ENCODE measurements at regions not wholly inside any gene's neighbourhood (a gene's known extent, or its start where the extent isn't known, plus 50 kb on each side); places are given as distances from the start of the nearest gene placed in this dataset.

- DNase-seq (ENCODE audit: low read depth), result no peak
Observed at GRCh38 chr5:54717459-54717858, 199.9 kb downstream of the SNX18 start.

- DNase-seq (ENCODE audit: low read depth), result no peak
Observed at GRCh38 chr5:54713923-54714581, 196.5 kb downstream of the SNX18 start.

DNA sequence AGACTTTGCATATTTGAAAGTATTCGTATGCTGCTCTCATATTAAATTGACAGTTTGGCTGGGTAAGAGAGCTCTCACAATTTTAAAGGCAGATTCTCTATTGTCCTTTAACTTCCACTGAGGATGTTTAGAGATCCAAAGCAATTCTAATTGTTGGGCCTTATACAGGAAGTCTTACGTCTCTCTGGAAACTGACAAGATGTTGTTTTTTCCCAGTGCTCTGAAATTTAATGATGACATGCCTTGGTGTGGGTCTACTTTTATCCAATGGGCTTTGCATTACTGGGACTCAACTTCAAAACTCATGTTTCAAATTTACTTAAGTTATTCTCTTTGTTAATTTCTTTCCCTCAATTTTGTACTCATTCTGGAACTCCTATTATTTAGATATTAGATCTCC lies 191.5 kb downstream of the SNX18 start:
- DNase-seq (ENCODE audit: low read depth), result no peak

DNA sequence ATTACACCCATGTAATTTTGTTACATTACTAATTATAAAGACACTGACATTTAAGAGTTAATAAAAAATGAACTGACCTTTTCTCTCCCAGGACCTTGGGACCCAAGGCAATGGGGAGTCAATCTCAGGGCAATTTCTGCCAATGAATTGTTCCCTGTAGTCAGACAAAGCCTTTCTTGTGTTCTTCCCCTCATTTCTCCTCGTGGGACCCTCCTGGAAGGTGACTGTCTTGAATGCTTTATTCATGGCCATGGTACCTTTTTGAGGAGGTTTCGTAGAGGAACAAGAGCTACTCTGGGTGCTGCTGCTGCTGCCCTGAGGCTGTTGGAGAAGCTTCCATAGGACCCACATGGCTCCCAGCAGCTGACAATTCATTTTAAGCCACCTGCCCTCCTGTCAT lies 190.3 kb downstream of the SNX18 start:
- DNase-seq (ENCODE audit: low read depth), result no peak

DNA sequence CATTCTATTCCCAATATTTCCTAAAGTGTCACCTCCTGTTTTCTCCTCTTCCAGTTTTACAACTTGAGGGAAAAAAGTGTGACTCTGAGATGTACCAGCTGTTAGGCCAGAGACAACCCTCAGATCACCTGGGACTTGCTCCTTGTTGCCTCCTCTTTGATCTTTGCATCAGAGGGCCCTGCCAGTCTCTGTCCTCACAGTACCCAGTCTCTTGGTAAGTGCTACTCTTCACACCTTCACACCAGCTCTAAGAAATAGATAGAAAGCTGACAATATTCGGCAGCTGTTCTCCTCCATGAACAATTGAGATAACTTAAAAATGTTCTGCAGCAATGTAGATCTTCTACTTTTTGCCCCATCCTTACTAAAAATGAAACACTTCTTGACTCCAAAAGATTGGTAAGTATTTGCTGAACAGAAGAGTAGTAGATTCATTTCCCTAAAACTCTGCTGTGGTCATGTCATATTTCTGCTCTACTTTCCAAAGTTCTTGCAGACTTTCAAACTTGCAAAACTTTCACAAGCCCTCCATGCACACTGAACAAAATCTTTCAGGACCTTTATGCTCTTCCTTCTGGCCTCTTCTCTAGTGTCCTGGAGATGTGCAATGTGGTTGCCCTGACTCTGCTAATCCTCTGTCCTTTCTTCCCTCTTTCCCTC lies 188.6 kb downstream of the SNX18 start:
- no peak for DNase-seq (ENCODE audit: low read depth)

DNA sequence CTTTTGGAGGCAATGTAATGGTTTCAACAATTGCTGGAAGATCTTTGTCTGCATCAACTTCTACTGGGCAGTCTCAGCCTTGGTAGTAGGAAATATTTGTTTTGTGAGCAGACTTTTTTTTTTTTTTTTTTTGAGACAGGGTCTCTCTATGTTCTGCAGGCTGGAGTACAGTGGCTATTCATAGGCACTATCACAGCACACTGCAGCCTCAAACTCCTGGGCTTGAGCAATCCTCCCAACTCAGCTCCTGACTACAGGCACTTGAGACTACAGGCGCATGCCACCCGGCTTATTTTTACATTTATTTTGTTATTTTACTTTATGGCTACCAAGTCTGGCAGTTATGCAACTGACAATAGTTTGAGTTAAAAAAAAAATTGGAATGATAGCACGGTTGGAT lies 187.3 kb downstream of the SNX18 start:
- no peak for DNase-seq (ENCODE audit: low read depth)

DNA sequence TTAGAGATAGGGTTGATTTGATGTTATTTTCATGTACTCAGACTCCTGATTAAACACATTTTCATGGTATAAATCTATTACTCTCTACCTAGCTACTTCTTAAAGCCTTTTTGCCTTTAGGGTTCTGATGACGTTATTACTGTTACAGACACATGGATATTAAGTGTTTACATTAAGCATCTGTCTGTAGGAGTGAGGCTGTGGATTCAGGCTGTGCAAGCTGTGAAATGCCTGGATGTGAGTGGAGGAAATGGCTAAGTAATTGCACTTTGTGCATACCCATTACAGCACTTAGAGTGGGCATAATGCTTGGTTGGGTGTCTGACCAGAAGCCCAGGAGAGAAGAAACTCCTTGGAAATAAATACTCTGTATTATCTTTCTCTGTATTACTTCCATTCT lies 186.8 kb downstream of the SNX18 start:
- DNase-seq (ENCODE audit: low read depth), result no peak

GRCh38 chr5:54703565-54704255 lies 186.2 kb downstream of the SNX18 start:
- DNase-seq (ENCODE audit: low read depth), result no peak

GRCh38 chr5:54703133-54703532 lies 185.6 kb downstream of the SNX18 start:
- DNase-seq (ENCODE audit: low read depth), result peak; percentile 96

DNA sequence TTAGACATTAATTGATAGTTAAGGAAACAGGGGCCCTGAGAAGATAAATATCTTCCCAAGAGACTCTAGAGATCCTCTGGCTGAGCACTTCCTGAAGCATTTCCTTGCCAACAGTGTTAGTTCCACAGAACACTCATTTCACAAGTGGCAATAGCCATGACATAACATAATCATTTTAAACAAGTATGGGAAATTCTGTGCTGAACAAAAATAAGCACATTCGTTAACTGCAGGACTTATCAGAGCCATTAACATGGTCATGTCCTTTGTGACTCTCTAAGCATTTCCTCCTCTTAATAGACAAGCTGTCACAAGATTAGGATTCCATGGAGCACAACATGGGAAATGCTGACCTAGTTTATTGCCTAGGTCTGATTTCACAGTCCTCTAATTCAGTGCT lies 184.9 kb downstream of the SNX18 start:
- no peak for DNase-seq (ENCODE audit: low read depth)

GRCh38 chr5:54700986-54701578 lies 183.5 kb downstream of the SNX18 start:
- DNase-seq (ENCODE audit: low read depth), result peak; percentile 56

- no peak for DNase-seq (ENCODE audit: low read depth)
Observed at GRCh38 chr5:54696931-54697330, 179.4 kb downstream of the SNX18 start.

- DNase-seq (ENCODE audit: low read depth), result no peak
Observed at GRCh38 chr5:54696346-54696745, 178.8 kb downstream of the SNX18 start.

DNA sequence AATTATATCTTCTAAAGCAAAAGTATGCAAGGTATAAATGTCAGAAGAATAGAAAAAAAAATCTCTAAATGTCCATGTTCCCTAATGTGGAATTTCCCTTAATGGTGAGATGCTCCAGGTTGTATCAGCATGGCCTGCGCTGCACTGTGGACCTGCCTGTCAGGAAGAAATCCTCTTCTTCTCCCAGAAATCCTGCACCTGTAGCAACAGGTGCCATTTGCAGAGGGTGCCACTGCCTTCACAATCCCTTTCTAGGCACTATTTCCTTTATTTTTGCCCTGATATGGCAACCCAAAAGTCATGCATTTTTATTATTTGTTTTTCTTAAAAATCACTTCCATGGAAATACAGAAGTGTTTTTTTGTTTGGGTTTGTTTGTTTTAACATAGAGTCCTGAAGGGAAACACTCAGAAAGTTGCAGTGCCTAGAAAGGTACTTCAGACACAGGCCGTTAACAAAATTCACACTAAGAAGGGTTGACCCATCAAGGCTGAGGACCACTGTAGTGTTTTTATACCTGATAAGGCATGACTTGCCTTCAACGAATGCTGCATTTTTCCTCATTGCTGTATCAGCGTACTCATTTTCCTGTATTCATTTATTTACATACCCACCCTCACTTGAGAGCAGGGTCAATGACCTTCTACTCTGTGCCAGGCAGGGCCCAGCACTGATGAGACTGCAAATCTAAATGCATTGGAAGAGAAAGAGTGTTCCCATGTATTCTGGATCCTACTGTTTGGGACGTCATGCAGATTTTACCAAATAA lies 177.8 kb downstream of the SNX18 start:
- no peak for DNase-seq (ENCODE audit: low read depth)

GRCh38 chr5:54693936-54694657 lies 176.5 kb downstream of the SNX18 start:
- DNase-seq (ENCODE audit: low read depth), result no peak

DNA sequence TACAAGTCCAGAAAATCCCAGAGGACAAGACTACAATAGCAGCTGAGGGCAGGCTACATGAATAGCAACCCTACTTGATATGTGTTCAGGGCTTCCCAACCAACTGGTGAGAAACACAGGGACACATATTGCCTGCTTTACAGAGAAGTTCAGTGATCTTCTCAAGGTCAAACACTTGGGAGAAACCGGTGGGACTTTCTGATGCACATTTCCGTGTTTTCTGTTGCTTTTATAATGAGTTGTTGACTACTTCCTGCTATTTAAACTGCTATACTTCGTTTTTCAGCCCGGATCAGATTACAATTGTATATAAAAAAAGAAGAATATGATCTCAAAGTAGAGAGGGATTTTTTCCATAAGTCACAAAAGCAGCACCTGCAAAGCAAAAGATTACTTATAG lies 175.1 kb downstream of the SNX18 start:
- DNase-seq (ENCODE audit: low read depth), result no peak

GRCh38 chr5:54691656-54692055 lies 174.1 kb downstream of the SNX18 start:
- DNase-seq (ENCODE audit: low read depth), result no peak

DNA sequence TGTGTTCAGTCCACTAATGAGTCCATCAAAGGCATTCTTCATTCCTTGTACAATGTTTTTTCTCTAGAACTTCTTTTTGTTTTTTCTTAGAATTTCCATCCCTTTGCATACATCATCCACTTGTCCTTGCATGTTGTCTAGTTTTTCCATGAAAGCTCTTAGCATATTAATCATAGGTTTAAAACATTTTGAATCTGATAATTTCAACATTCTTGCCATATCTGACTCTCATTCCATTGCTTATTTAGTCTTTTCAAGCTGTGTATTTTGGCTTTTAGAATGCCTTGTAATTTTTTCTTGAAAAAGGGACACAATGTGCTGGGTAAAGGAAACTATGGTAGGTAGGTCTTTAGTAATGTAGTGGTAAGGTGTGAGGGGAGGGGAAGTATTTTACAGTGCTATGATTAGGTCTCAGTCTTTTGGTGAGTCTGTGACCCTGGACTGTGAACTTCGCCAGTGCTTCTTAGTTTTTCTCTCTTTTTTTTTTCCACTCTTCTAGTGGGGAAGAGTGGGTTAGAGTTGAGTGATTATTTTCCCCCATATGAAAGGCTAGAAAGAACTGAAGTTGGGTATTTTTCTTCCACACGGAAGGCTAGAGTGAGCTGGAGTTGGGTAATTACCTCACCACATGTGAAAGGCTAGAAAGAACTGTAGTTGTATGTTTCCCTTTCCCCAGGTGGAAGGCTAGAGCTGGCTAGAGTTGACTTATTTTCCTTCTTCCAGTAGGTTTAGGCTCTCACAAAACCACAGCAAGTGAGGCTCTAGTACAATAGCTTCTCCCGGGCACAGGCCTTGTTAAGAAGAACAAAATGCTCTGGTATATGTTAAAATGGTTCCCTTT lies 172.1 kb downstream of the SNX18 start:
- DNase-seq (ENCODE audit: low read depth), result no peak

DNA sequence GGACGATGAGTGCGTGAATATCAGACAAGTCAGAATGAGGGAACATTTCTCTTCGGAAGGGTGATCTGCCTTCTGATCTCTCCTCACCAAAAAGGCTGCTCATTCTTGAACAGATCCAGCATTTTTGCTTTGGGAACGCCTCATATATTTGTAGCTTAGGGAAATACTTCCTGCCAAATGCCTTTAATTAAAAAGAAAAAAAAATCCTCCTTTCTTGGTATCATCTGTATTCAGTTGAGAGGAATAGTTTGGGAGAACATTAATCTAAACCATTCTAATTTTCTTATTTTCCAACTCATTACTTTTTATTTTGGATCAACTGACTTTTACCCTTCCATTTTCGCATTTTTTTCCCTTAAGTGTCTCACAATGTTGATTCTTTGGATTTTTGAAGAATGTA lies 163.4 kb downstream of the SNX18 start:
- no peak for DNase-seq (ENCODE audit: low read depth)

GRCh38 chr5:54679686-54680085 lies 162.1 kb downstream of the SNX18 start:
- no peak for DNase-seq (ENCODE audit: low read depth)

DNA sequence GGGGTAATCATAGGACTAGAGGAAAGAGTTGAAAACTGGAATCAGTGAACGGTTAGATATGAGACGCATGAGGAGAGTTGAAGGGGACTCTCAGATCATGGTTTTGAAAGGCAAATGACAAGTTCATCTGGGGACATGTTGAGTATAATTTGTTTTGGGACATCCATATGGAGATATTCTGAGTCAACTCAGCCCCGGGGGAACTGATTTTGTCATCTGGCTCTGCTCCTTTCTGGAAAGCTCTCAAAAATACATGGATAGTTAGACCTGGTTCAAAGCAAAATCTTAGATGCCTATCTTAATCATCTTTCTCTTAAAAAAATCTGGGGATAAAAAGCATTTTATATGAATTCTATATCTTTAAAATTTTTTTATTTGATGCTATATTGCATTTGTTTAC lies 161.2 kb downstream of the SNX18 start:
- DNase-seq (ENCODE audit: low read depth), result no peak
